ENCODE measurements at regions not wholly inside any gene's neighbourhood (a gene's known extent, or its start where the extent isn't known, plus 50 kb on each side); places are given as distances from the start of the nearest gene placed in this dataset.

- Histone ChIP-seq H3K4me1 (peaks cover 0 to 32% (median 11%) of the 10 kb centered on the region in 12 donors), H3K4me3 (no peak overlapping the region), H3K27me3 (no peaks in the 10 kb centered on the region), H3K36me3 (no peaks in the 10 kb centered on the region), H3K27ac (no peak overlapping the region), H3K9me3 (no peaks in the 10 kb centered on the region)
- 70 to 90% (median 86%) methylated on average over 3 of the region's 3 CpGs for WGBS, 4 donors
- no peak for ATAC-seq
- peak in 1 of 5 donors; percentile 3 for DNase-seq
- TF ChIP-seq POLR2A (IDR thresholded peaks at IDR 0.05) (no peak), CTCF (IDR thresholded peaks at IDR 0.05) (no peak)
- intact Hi-C loops (cut with DNase I), result loop anchor here in 1 of 10 donors (10.0 kb wide), 1 partner anchor 85 kb away; no protein-coding TSS in a partner anchor
Measured at GRCh38 chr17:77819497-77819896, 139.0 kb upstream of the TNRC6C start.

DNA sequence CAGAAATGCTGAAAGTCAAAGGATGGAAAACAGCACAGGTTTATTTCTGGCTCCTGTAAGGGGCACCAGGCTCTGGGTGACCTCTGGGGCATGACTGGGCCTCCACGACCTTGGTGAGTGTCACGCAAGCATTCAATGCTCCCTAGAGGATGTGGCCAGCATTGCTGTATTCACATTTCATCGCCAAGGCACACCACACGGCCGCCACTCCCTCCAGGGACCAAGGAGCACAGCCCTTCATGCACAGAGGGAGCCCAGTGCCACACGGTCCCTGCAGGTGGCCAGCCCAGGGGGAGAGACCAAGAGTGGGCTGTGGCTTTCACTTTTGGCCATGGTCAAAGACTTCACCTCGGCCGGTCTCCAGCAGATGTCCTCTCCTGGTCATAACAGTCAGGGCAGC, 137.4 kb upstream of the TNRC6C start:
- Histone ChIP-seq H3K4me3 (no peak overlapping the region), H3K36me3 (no peaks in the 10 kb centered on the region), H3K27me3 (no peaks in the 10 kb centered on the region), H3K9me3 (no peaks in the 10 kb centered on the region), H3K4me1 (peaks cover 0 to 33% (median 11%) of the 10 kb centered on the region in 12 donors), H3K27ac (peak overlapping the region in 2 of 12 donors; percentile 1 to 34)
- intact Hi-C loops (cut with DNase I), result loop anchor here in 2 of 10 donors (5.0 to 10.0 kb wide), 2 partner anchors 46 to 279 kb away; no protein-coding TSS in a partner anchor
- peak in 8 of 12 donors; percentile 8 to 42 (median 21) for TF ChIP-seq CTCF (IDR thresholded peaks at IDR 0.05)
- no peak for TF ChIP-seq POLR2A (IDR thresholded peaks at IDR 0.05)
- WGBS, 4 donors, result 54 to 78% (median 62%) methylated on average over 5 to 8 of the region's 8 CpGs
- DNase-seq (peak in 3 of 5 donors; percentile 40 to 73 (median 66)), ATAC-seq (peak in 3 of 4 donors; percentile 70 to 80 (median 77))

- H3K36me3 ChIP-seq, result no peaks in the 10 kb centered on the region
- 65 to 75% (median 69%) methylated on average over 21 to 22 of the region's 22 CpGs for WGBS, 4 donors
- ATAC-seq (peak; percentile 57 to 79 (median 70)), DNase-seq (peak in 4 of 5 donors; percentile 44 to 79 (median 64))
- H3K4me3 ChIP-seq, result no peak overlapping the region
- H3K9me3 ChIP-seq, result no peaks in the 10 kb centered on the region
- TF ChIP-seq CTCF (IDR thresholded peaks at IDR 0.05), result no peak
- TF ChIP-seq POLR2A (IDR thresholded peaks at IDR 0.05), result no peak
- H3K27ac ChIP-seq, result peak overlapping the region in 6 of 12 donors; percentile 18 to 57 (median 44)
- intact Hi-C loops (cut with DNase I), result loop anchor here in 2 of 10 donors (5.0 to 10.0 kb wide), 2 partner anchors 48 to 280 kb away; no protein-coding TSS in a partner anchor
- H3K27me3 ChIP-seq, result no peaks in the 10 kb centered on the region
- peaks cover 0 to 34% (median 11%) of the 10 kb centered on the region in 12 donors for H3K4me1 ChIP-seq
Measured at GRCh38 chr17:77822302-77823030, 136.0 kb upstream of the TNRC6C start.

DNA sequence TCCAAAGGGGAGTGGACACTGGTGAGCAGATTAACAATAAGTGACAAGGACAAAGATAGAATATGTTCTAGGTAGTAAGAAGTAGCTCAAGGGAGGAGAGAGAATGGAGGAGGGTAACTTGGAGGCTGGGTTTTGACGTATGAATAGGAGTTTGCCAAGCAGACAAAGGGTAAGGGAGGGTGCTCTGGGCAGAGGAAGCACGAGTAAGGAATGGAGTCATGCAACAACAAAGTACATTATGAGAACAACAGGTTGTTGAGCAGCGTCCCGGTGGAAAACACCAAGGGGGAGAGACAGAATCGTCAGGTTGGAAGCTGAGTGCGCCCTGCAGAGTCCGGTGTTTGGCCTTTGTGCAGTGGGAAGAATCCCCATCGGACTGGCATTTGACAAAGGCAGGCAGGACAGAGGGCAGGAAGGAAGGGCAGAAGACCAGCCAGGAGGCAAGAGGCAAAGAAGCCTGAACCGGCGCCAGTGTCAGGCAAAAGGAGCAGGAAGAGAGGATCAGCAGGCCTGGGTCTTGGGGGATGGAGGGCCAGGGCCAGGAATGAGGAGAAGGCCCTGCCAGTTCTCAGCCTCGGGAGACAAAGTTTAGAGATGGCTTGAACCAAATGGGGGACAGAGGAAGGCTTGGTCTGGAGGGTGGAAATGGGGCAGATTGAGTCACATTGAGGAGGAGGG, 134.3 kb upstream of the TNRC6C start:
- intact Hi-C loops (cut with DNase I), result loop anchor here in 2 of 10 donors (5.0 to 10.0 kb wide), 2 partner anchors 49 to 282 kb away; no protein-coding TSS in a partner anchor
- Histone ChIP-seq H3K27me3 (no peaks in the 10 kb centered on the region), H3K4me3 (no peak overlapping the region), H3K36me3 (no peaks in the 10 kb centered on the region), H3K9me3 (no peaks in the 10 kb centered on the region), H3K27ac (no peak overlapping the region), H3K4me1 (peaks cover 0 to 44% (median 14%) of the 10 kb centered on the region in 12 donors)
- WGBS, 4 donors, result 82 to 87% (median 85%) methylated on average over 11 of the region's 11 CpGs
- TF ChIP-seq CTCF (IDR thresholded peaks at IDR 0.05) (no peak), POLR2A (IDR thresholded peaks at IDR 0.05) (no peak)
- no peak for DNase-seq
- no peak for ATAC-seq
